Right renal pelvis (tissue), 4 donors: ENCODE measurements at regions not wholly inside any gene's neighbourhood (a gene's known extent, or its start where the extent isn't known, plus 50 kb on each side); places are given as distances from the start of the nearest gene placed in this dataset.
"Not testable (repeated sequence)": the region's sequence is repeated elsewhere in the genome, so short reads cannot be mapped to it uniquely, and the experiment has no call there.

Experiments
- DNase-seq, 4 donors: peaks; one replicate each; pipeline ENCODE4 v3.0.0-alpha.2; 2013; ENCODE audit warnings: low read depth in 4 of 4, low spot score in 3 of 4, missing footprints in 1 of 4

- peak in 1 of 4 donors; percentile 48 for DNase-seq
These were observed 94.9 kb upstream of the GOT2 start for GRCh38 chr16:58828901-58829545.

- no peak for DNase-seq
These were observed 90.1 kb upstream of the GOT2 start for GRCh38 chr16:58824201-58824600.

- no peak for DNase-seq
These were observed 87.8 kb upstream of the GOT2 start for GRCh38 chr16:58821886-58822285.

GRCh38 chr16:58820411-58820810, 86.3 kb upstream of the GOT2 start:
- no peak for DNase-seq

GRCh38 chr16:58815181-58815888, 81.2 kb upstream of the GOT2 start:
- no peak for DNase-seq

- peak in 2 of 4 donors; percentile 28 to 44 for DNase-seq
These were observed 80.3 kb upstream of the GOT2 start for GRCh38 chr16:58814348-58814801.

GRCh38 chr16:58809213-58809612, 75.1 kb upstream of the GOT2 start:
- no peak for DNase-seq

GRCh38 chr16:58807276-58807675, 73.2 kb upstream of the GOT2 start:
- no peak for DNase-seq

- DNase-seq, result no peak
These were observed 67.7 kb upstream of the GOT2 start for GRCh38 chr16:58801838-58802237.

GRCh38 chr16:58797137-58797801, 63.2 kb upstream of the GOT2 start:
- no peak for DNase-seq

GRCh38 chr16:58793366-58793765, 59.2 kb upstream of the GOT2 start:
- no peak for DNase-seq

GRCh38 chr16:58792188-58792587, 58.1 kb upstream of the GOT2 start:
- DNase-seq, result no peak

GRCh38 chr16:58790816-58791557, 56.9 kb upstream of the GOT2 start:
- not testable (repeated sequence) for DNase-seq

GRCh38 chr16:58789351-58789750, 55.2 kb upstream of the GOT2 start:
- DNase-seq, result no peak
